ENCODE measurements at regions not wholly inside any gene's neighbourhood (a gene's known extent, or its start where the extent isn't known, plus 50 kb on each side); places are given as distances from the start of the nearest gene placed in this dataset.

GRCh38 chr17:14950686-14951085 lies 314.4 kb downstream of the PMP22 start:
- Histone ChIP-seq H3K36me3 (ENCODE audit: control insufficient read depth in 2 of 2, extremely low read depth in 1 of 2, insufficient read depth in 1 of 2, low read length in 1 of 2) (no peaks in the 10 kb centered on the region), H3K27me3 (replicated peaks in 1 of 2; ENCODE audit: control insufficient read depth in 2 of 2, extremely low read depth in 1 of 2, insufficient read depth in 2 of 2, low read length in 1 of 2) (peaks cover 0 to 5% of the 10 kb centered on the region in 2 experiments), H3K4me1 (ENCODE audit: control insufficient read depth in 1 of 2, extremely low read depth in 1 of 2, insufficient read depth in 2 of 2, low read length in 2 of 2) (no peaks in the 10 kb centered on the region), H3K27ac (ENCODE audit: low read length) (no peak overlapping the region), H3K9me3 (no peaks in the 10 kb centered on the region), H3K4me3 (ENCODE audit: control insufficient read depth in 1 of 2, extremely low read depth in 1 of 2, low read length in 1 of 2) (no peak overlapping the region)
- no peak for DNase-seq
- WGBS (ENCODE audit: insufficient coverage), result no CpG with 5 or more reads among the region's 2 CpGs
- no peak overlapping the region for H3K4me3 Mint-ChIP-seq
- no peaks in the 10 kb centered on the region for H3K4me1 Mint-ChIP-seq
- no peak overlapping the region for H3K27ac Mint-ChIP-seq
- H3K27me3 Mint-ChIP-seq, result peaks cover 13 to 14% of the 10 kb centered on the region in 2 donors
- H3K9me3 Mint-ChIP-seq, result no peaks in the 10 kb centered on the region
- CTCF ChIA-PET, result interaction anchor here in 1 of 2 donors (0.6 kb wide), 1 partner anchor 11 kb away, joined by 3 read pairs; no protein-coding TSS in a partner anchor
- ATAC-seq (replicated peaks in 1 of 4), result no peak
- POLR2A ChIA-PET, result no interaction called here
- no peaks in the 10 kb centered on the region for H3K36me3 Mint-ChIP-seq

- no peaks in the 10 kb centered on the region for H3K4me1 Mint-ChIP-seq
- WGBS (ENCODE audit: insufficient coverage), result 17% methylated on average over 2 of the region's 3 CpGs
- H3K4me3 Mint-ChIP-seq, result no peak overlapping the region
- POLR2A ChIA-PET, result no interaction called here
- H3K27ac ChIP-seq (ENCODE audit: low read length), result no peak overlapping the region
- H3K9me3 Mint-ChIP-seq, result no peaks in the 10 kb centered on the region
- no peaks in the 10 kb centered on the region for H3K4me1 ChIP-seq (ENCODE audit: control insufficient read depth in 1 of 2, extremely low read depth in 1 of 2, insufficient read depth in 2 of 2, low read length in 2 of 2)
- CTCF ChIA-PET, result interaction anchor here in 1 of 2 donors (0.6 kb wide), 1 partner anchor 10 kb away, joined by 3 read pairs; no protein-coding TSS in a partner anchor
- no peaks in the 10 kb centered on the region for H3K36me3 Mint-ChIP-seq
- H3K36me3 ChIP-seq (ENCODE audit: control insufficient read depth in 2 of 2, extremely low read depth in 1 of 2, insufficient read depth in 1 of 2, low read length in 1 of 2), result no peaks in the 10 kb centered on the region
- peaks cover 0 to 5% of the 10 kb centered on the region in 2 experiments for H3K27me3 ChIP-seq (replicated peaks in 1 of 2; ENCODE audit: control insufficient read depth in 2 of 2, extremely low read depth in 1 of 2, insufficient read depth in 2 of 2, low read length in 1 of 2)
- ATAC-seq (replicated peaks in 1 of 4) (no peak), DNase-seq (no peak)
- H3K4me3 ChIP-seq (ENCODE audit: control insufficient read depth in 1 of 2, extremely low read depth in 1 of 2, low read length in 1 of 2), result no peak overlapping the region
- H3K9me3 ChIP-seq, result no peaks in the 10 kb centered on the region
- peaks cover 14 to 17% of the 10 kb centered on the region in 2 donors for H3K27me3 Mint-ChIP-seq
- H3K27ac Mint-ChIP-seq, result no peak overlapping the region
These were observed 314.9 kb downstream of the PMP22 start for GRCh38 chr17:14950216-14950615.

GRCh38 chr17:14947671-14948070 lies 317.5 kb downstream of the PMP22 start:
- H3K27me3 ChIP-seq (replicated peaks in 1 of 2; ENCODE audit: control insufficient read depth in 2 of 2, extremely low read depth in 1 of 2, insufficient read depth in 2 of 2, low read length in 1 of 2), result peaks cover 0 to 6% of the 10 kb centered on the region in 2 experiments
- H3K9me3 Mint-ChIP-seq, result no peaks in the 10 kb centered on the region
- H3K4me1 Mint-ChIP-seq, result no peaks in the 10 kb centered on the region
- H3K36me3 Mint-ChIP-seq, result no peaks in the 10 kb centered on the region
- POLR2A ChIA-PET, result no interaction called here
- no peaks in the 10 kb centered on the region for H3K36me3 ChIP-seq (ENCODE audit: control insufficient read depth in 2 of 2, extremely low read depth in 1 of 2, insufficient read depth in 1 of 2, low read length in 1 of 2)
- WGBS (ENCODE audit: insufficient coverage), result 92% methylated on average over 2 of the region's 2 CpGs
- no peaks in the 10 kb centered on the region for H3K9me3 ChIP-seq
- H3K4me1 ChIP-seq (ENCODE audit: control insufficient read depth in 1 of 2, extremely low read depth in 1 of 2, insufficient read depth in 2 of 2, low read length in 2 of 2), result no peaks in the 10 kb centered on the region
- H3K27ac ChIP-seq (ENCODE audit: low read length), result no peak overlapping the region
- H3K4me3 Mint-ChIP-seq, result no peak overlapping the region
- H3K27ac Mint-ChIP-seq, result no peak overlapping the region
- CTCF ChIA-PET, result interaction anchor here in 1 of 2 donors (0.6 kb wide), 1 partner anchor 364 kb away, joined by 3 read pairs; no protein-coding TSS in a partner anchor
- H3K27me3 Mint-ChIP-seq, result peaks cover 16 to 17% of the 10 kb centered on the region in 2 donors
- H3K4me3 ChIP-seq (ENCODE audit: control insufficient read depth in 1 of 2, extremely low read depth in 1 of 2, low read length in 1 of 2), result no peak overlapping the region
- DNase-seq (no peak), ATAC-seq (replicated peaks in 1 of 4) (no peak)

- H3K9me3 Mint-ChIP-seq, result no peaks in the 10 kb centered on the region
- H3K27ac Mint-ChIP-seq, result no peak overlapping the region
- Histone ChIP-seq H3K27me3 (replicated peaks in 1 of 2; ENCODE audit: control insufficient read depth in 2 of 2, extremely low read depth in 1 of 2, insufficient read depth in 2 of 2, low read length in 1 of 2) (peaks cover 0 to 6% of the 10 kb centered on the region in 2 experiments), H3K4me1 (ENCODE audit: control insufficient read depth in 1 of 2, extremely low read depth in 1 of 2, insufficient read depth in 2 of 2, low read length in 2 of 2) (no peaks in the 10 kb centered on the region), H3K4me3 (ENCODE audit: control insufficient read depth in 1 of 2, extremely low read depth in 1 of 2, low read length in 1 of 2) (no peak overlapping the region), H3K27ac (ENCODE audit: low read length) (no peak overlapping the region), H3K9me3 (no peaks in the 10 kb centered on the region), H3K36me3 (ENCODE audit: control insufficient read depth in 2 of 2, extremely low read depth in 1 of 2, insufficient read depth in 1 of 2, low read length in 1 of 2) (no peaks in the 10 kb centered on the region)
- H3K4me1 Mint-ChIP-seq, result no peaks in the 10 kb centered on the region
- ChIA-PET POLR2A (interaction anchor here in 1 of 2 donors (0.6 kb wide), 1 partner anchor 71 kb away, joined by 4 read pairs; no protein-coding TSS in a partner anchor), CTCF (no interaction called here)
- no peak for DNase-seq
- ATAC-seq (replicated peaks in 1 of 4), result no peak
- peaks cover 17 to 19% of the 10 kb centered on the region in 2 donors for H3K27me3 Mint-ChIP-seq
- 80% methylated on average over 4 of the region's 7 CpGs for WGBS (ENCODE audit: insufficient coverage)
- no peaks in the 10 kb centered on the region for H3K36me3 Mint-ChIP-seq
- H3K4me3 Mint-ChIP-seq, result no peak overlapping the region
These were observed 318.6 kb downstream of the PMP22 start for GRCh38 chr17:14946481-14946880.

- no peak overlapping the region for H3K4me3 ChIP-seq (ENCODE audit: control insufficient read depth in 1 of 2, extremely low read depth in 1 of 2, low read length in 1 of 2)
- WGBS (ENCODE audit: insufficient coverage), result 69% methylated on average over 2 of the region's 3 CpGs
- peaks cover 10 to 13% of the 10 kb centered on the region in 2 donors for H3K27me3 Mint-ChIP-seq
- DNase-seq (no peak), ATAC-seq (replicated peaks in 1 of 4) (no peak)
- H3K4me1 ChIP-seq (ENCODE audit: control insufficient read depth in 1 of 2, extremely low read depth in 1 of 2, insufficient read depth in 2 of 2, low read length in 2 of 2), result no peaks in the 10 kb centered on the region
- no peak overlapping the region for H3K4me3 Mint-ChIP-seq
- no peaks in the 10 kb centered on the region for H3K9me3 Mint-ChIP-seq
- no peaks in the 10 kb centered on the region for H3K9me3 ChIP-seq
- no peak overlapping the region for H3K27ac ChIP-seq (ENCODE audit: low read length)
- H3K27ac Mint-ChIP-seq, result no peak overlapping the region
- H3K36me3 Mint-ChIP-seq, result no peaks in the 10 kb centered on the region
- CTCF ChIA-PET, result interaction anchor here in 1 of 2 donors (0.6 kb wide), 2 partner anchors 40 to 944 kb away, joined by 3 to 5 read pairs; no protein-coding TSS in a partner anchor
- no peaks in the 10 kb centered on the region for H3K4me1 Mint-ChIP-seq
- POLR2A ChIA-PET, result no interaction called here
- peaks cover 0 to 2% of the 10 kb centered on the region in 2 experiments for H3K27me3 ChIP-seq (replicated peaks in 1 of 2; ENCODE audit: control insufficient read depth in 2 of 2, extremely low read depth in 1 of 2, insufficient read depth in 2 of 2, low read length in 1 of 2)
- H3K36me3 ChIP-seq (ENCODE audit: control insufficient read depth in 2 of 2, extremely low read depth in 1 of 2, insufficient read depth in 1 of 2, low read length in 1 of 2), result no peaks in the 10 kb centered on the region
These were observed 322.5 kb downstream of the PMP22 start for GRCh38 chr17:14942526-14943190.

- POLR2A ChIA-PET, result no interaction called here
- H3K9me3 Mint-ChIP-seq, result no peaks in the 10 kb centered on the region
- DNase-seq (no peak), ATAC-seq (replicated peaks in 1 of 4) (no peak)
- Histone ChIP-seq H3K27me3 (replicated peaks in 1 of 2; ENCODE audit: control insufficient read depth in 2 of 2, extremely low read depth in 1 of 2, insufficient read depth in 2 of 2, low read length in 1 of 2) (peaks cover 0 to 2% of the 10 kb centered on the region in 2 experiments), H3K4me3 (ENCODE audit: control insufficient read depth in 1 of 2, extremely low read depth in 1 of 2, low read length in 1 of 2) (no peak overlapping the region), H3K36me3 (ENCODE audit: control insufficient read depth in 2 of 2, extremely low read depth in 1 of 2, insufficient read depth in 1 of 2, low read length in 1 of 2) (no peaks in the 10 kb centered on the region), H3K27ac (ENCODE audit: low read length) (no peak overlapping the region), H3K9me3 (no peaks in the 10 kb centered on the region), H3K4me1 (ENCODE audit: control insufficient read depth in 1 of 2, extremely low read depth in 1 of 2, insufficient read depth in 2 of 2, low read length in 2 of 2) (no peaks in the 10 kb centered on the region)
- no peak overlapping the region for H3K27ac Mint-ChIP-seq
- peaks cover 10 to 18% of the 10 kb centered on the region in 2 donors for H3K27me3 Mint-ChIP-seq
- WGBS (ENCODE audit: insufficient coverage), result 89% methylated on average over 3 of the region's 3 CpGs
- H3K36me3 Mint-ChIP-seq, result no peaks in the 10 kb centered on the region
- no peak overlapping the region for H3K4me3 Mint-ChIP-seq
- no peaks in the 10 kb centered on the region for H3K4me1 Mint-ChIP-seq
- CTCF ChIA-PET, result no interaction called here
These were observed 324.2 kb downstream of the PMP22 start for GRCh38 chr17:14940938-14941265.

All from T-cell (primary cell).